IPS DF 4.7 (cell line): ENCODE measurements at regions not wholly inside any gene's neighbourhood (a gene's known extent, or its start where the extent isn't known, plus 50 kb on each side); places are given as distances from the start of the nearest gene placed in this dataset.
A peak's percentile ranks its signal among the peaks of the same experiment; 100 is the strongest.

Source experiments
- DNase-seq: peaks from one replicate; pipeline ENCODE4 v3.0.0-alpha.2; 2013; ENCODE audit warnings: low spot score; ENCODE audit errors: extremely low read depth

DNA sequence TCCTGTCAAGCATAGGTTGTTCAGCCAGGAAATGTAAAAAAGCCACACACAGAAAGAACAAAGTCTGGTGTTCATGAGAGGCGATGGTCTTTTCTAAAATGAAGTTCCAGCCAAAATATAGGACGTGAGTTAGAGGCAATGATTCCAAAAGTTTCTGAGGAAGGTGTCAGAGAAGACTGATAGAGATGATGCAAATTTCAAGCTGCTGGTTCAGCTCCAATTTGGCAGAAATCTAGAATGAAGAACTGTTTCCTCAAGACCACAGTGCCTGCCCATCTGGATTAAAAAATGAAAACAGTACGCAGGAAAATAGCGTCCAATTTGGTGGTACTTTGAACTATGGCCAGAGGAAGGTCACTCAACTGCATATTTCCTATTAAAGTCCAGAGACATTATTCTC is 672.9 kb downstream of the SQOR start:
- no peak for DNase-seq

- DNase-seq = no peak
Measured at GRCh38 chr15:46309914-46310313, 675.1 kb downstream of the SQOR start.

DNA sequence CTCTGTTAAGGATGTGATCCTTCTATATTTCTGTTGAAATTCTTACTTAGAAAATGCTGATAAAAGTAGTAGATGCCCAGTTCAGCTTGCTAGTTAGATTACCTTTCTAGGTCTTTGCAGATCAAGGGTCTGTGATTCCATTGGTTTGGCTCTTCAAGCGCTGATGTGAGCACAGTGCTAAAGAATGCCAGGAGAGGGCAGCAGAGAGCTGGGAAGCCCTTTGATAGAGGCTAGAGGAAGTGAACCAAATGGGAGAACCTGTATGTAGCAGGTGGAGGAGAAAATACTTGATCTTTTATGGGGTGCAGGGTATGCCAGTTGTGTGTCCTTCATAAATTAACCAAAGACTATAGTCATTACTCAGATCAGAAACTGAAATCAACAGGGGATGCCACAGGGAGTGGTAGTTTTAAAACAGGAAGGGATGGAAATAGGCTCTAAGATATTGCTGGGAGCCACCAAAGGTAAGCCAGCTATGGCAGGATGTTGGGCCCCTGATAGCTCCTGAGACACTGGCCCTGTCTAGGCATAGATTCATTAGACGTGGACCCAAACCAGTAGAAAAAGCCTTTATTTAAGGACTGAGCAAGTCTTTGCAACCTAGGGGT is 677.4 kb downstream of the SQOR start:
- DNase-seq = peak; percentile 69

DNA sequence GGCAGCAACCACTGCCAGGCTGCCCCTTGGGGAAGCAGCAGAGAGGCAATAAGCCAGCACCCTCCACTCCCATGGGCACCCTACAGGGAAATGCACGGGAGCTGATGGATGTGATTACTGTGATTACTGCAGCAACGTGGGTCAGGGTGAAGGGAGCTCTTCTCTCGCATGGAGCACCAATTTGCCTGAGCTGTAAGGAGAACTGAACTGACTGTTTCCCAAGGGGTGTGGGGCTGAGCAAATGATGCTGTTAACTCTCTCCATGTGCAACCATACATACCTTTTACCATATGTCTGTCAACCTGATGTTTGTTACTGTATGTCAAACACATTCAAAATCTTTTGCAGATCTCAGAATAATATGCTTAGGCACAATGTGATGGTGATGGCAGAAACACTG is 680.6 kb downstream of the SQOR start:
- no peak for DNase-seq

GRCh38 chr15:46316024-46316423 is 681.2 kb downstream of the SQOR start:
- DNase-seq = no peak

GRCh38 chr15:46317029-46317428 is 682.2 kb downstream of the SQOR start:
- no peak for DNase-seq

DNA sequence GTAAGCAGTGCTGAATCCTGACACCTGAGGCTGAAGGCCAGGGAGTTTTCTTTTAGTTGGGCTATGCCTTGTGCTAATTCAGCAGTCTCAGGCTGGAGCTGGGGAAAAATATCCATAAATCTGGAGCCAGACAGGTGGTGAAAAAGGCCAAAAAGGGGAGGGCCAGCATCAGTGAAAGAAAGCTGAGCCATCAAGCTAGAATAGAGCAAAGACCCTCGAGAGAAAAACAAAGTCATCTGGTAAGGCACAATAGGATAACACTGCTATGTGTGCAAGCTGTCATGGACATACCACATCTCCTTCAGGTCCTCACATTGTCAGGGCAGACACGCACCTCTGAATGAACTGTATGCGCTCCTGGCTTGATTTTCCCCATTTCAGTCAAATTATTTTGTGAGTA is 687.9 kb downstream of the SQOR start:
- DNase-seq = no peak

DNA sequence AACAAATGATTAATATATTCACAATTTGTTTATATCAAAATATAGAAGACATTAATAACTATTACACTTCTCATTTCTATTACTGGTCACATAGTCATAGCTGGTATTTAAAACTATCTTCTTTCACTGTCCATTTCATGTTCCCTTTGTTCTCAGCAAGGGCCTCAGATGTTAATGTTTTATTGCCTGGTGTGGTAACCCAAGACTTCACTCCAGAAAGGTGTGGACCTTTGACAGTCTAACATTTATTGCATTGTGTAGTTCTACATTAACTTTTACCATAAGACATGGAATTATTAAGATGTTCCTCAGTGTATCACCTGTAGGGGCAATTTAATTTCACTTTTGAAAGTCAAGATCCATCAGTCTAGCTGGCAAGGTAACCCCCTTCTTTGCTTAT is 691.3 kb downstream of the SQOR start:
- DNase-seq = no peak

GRCh38 chr15:46328821-46329220 is 694.0 kb downstream of the SQOR start:
- no peak for DNase-seq

DNA sequence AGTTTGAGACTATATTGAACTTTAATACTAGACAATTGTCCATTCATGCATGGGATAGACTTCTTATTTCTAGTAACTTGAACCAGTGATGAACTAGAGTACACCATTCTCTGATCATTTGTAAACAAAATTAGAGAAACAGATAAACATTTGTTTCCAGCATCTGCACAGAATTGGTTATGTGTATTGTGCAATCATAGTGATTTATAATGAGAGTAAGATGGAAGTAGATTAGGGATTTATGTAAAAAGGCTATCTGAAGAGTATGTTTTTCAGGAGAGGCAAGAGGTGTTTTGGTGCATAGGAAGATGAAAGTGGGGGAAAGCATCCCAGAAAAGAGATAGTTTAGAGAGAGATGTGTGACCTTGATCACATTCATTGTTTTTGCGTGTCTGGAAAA is 695.0 kb downstream of the SQOR start:
- DNase-seq = no peak

- no peak for DNase-seq
Measured at GRCh38 chr15:46331546-46331945, 696.7 kb downstream of the SQOR start.

DNA sequence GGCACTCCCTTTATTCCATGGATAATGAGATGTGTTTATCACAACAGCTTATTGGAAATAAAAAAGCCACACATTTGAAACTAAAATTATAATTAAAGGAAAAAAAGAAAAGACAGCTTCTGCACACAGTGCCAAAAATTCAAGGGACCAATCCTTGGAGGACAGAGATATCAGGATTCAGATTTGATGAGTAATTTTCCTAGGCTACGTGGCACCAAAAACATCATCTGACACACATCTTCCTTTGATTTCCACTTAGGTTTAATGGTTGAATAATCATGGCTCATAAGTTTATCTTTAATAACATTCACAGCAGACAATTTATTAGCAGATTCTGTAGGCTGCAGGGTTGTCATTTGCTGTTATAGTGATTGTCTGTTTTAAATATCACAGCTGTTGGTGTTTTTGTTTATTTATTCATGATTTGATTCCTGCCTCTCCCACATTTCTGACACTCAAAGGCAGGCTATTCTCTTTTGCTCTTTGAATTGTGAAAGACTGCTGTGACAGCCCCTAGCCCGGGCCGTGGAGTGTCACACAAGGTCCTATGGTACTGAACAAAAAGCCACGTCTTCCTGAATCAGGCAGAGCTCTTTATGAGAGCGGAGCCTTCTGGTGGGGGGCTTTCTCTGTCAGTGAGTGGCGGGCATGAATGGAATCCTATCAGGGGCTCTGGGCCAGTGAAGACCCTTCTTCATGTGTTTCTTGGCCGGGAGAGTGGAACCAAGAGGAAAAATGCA is 708.5 kb downstream of the SQOR start:
- DNase-seq = no peak

- DNase-seq = no peak
Measured at GRCh38 chr15:46344115-46344724, 709.4 kb downstream of the SQOR start.

DNA sequence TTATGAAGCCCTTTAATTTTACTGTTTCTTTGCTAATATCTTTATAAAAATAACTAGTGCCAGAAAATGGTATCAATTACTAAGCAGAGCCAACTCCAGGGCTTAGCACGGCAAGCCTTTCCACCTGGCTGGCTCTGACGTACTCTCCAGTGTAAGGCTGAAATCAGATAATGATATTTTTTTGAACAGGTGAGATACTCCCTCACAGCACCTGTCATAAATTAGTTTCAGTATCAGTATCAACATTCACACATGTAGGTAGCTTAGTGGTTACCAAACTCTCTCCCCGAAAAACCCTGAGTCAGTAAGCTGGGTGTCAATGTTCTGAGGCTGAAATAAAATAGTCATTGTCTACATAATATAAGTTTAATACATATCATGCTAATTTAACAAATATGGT is 710.1 kb downstream of the SQOR start:
- DNase-seq = no peak

GRCh38 chr15:46354443-46354842 is 719.6 kb downstream of the SQOR start:
- no peak for DNase-seq

DNA sequence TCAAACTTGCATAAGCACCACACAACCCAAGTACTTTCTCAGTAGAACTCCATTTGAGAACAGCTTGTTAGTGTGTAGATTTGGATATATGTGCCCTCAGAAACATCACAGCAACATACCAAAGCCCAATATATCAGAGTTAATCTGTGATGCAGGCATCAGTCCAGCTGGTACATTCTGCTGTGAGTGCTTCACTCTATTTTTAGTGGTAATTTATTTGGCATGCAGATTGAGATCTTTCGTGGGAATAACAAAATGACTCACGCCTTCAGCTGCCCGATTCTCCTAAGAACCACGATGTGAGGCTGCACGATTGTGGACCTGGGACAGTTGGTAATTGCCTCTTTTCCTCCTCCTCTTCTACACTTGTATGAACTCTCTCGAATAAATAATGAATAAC is 730.7 kb downstream of the SQOR start:
- DNase-seq = no peak

- no peak for DNase-seq
Measured at GRCh38 chr15:46366360-46367007, 731.7 kb downstream of the SQOR start.

DNA sequence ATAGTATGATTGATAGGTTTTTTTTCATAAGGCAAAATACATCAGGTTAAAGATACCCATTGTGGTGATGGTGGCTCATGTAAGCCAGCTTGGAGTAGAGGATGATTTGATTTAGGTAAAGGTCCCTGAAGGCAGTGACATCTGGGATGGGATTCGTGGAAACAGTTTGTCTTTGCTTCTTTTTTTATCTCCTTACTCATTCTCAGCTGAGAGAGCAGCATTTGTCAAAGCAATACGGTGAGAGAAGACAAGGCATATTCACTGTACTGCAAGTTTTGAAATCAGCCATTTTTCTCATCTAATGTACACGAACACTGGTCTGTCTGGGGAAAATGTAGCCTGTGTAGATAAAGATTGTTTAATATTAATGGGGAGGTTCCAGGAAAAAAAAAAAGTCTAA is 749.1 kb downstream of the SQOR start:
- DNase-seq = no peak

DNA sequence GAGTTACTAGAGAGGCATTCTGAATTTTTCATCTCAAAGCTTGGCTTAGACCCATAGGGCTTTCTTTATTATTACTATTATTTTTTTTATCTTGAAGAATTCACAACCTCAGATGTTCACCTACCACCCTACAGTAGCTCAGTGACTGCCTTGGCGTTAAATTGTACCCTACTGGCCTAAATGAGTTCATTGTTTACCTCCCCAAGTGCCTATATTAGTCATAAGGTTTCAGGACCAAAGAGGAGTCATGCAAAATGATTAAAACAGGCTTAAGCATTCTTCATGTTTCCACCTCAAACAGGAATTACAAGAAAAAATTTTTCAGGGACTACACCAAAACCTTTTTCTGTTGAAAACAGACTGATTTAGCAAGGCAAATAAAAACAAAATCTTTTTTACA is 751.5 kb downstream of the SQOR start:
- DNase-seq = no peak

GRCh38 chr15:46389739-46390138 is 754.9 kb downstream of the SQOR start:
- no peak for DNase-seq

GRCh38 chr15:46394463-46394862 is 759.6 kb downstream of the SQOR start:
- no peak for DNase-seq

GRCh38 chr15:46408312-46408711 is 773.5 kb downstream of the SQOR start:
- DNase-seq = no peak
